ENCODE measurements at regions not wholly inside any gene's neighbourhood (a gene's known extent, or its start where the extent isn't known, plus 50 kb on each side); places are given as distances from the start of the nearest gene placed in this dataset.

- Mint-ChIP-seq H3K27ac (ENCODE audit: low read depth, unreplicated experiment) (no peak overlapping the region), H3K36me3 (ENCODE audit: insufficient read depth, unreplicated experiment) (no peaks in the 10 kb centered on the region), H3K4me3 (ENCODE audit: unreplicated experiment) (no peak overlapping the region), H3K9me3 (ENCODE audit: unreplicated experiment) (peaks cover 16% of the 10 kb centered on the region), H3K4me1 (ENCODE audit: insufficient read depth, unreplicated experiment) (peaks cover 7% of the 10 kb centered on the region), H3K27me3 (ENCODE audit: insufficient read depth, unreplicated experiment) (no peaks in the 10 kb centered on the region)
- no peak for TF ChIP-seq CTCF (IDR thresholded peaks at IDR 0.05; ENCODE audit: unreplicated experiment)
- intact Hi-C loops (cut with micrococcal nuclease) = no loop called here
- no peak for DNase-seq (ENCODE audit: unreplicated experiment)
- BruUV-seq (replicated peaks) = no TSS peak
- ChIA-PET CTCF (no interaction called here), POLR2A (interaction anchor here (0.5 to 0.9 kb wide), 2 partner anchors 790 to 794 kb away, joined by 3 to 4 read pairs; no protein-coding TSS in a partner anchor)
Measured at GRCh38 chr4:41377196-41377595, 120.5 kb downstream of the UCHL1 start.

DNA sequence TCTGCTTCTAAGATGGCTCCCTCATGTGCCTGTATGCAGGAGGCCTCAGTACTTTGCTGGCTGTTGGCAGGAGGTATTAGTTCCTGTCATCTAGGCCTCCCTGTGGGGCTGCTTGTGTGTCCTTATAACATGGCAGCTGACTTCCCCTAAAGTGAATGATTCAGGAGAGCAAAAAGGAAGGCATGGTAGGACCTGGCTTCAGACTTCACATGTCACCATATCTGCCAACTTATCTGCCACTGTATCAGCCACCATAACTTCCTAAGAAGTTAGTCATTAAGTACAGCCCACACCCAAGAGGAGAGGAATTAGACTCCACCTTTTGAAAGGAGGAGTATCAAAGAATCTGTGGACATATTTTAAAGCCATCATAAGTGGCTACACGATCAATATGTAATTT, 122.5 kb downstream of the UCHL1 start:
- no TSS peak for BruUV-seq (replicated peaks)
- CTCF ChIA-PET = no interaction called here

DNA sequence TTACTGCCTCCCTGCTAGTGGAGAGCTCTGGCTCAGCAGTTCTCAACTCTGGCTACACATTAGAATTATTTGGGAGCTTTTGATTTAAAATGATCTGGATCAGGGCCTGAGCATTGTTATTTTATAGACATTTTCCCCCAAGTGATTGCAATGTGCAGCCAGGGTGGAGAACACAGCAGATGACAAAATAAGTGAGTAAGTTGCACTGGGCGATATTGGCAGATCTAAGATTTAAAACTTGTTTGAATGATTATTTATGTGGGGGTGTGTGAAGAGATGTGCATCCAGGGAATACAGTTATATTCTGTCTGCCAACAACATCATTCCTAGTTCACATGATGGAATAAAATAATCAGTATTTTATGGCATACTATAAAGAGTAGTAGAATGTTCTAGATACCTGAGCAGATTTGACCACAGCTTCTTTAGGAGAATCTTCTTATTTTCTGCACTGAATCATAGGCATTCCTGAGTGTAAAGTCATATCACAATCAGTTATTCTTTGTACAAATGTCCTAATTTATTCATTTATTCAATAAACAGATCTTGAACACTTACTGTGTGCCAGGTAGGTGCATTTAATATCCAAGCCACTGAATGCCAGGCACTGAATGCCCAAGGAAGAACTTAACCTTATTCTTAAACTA, 123.9 kb downstream of the UCHL1 start:
- BruUV-seq (replicated peaks) = no TSS peak
- ChIA-PET CTCF (no interaction called here), POLR2A (no interaction called here)
- Mint-ChIP-seq H3K9me3 (ENCODE audit: unreplicated experiment) (peaks cover 16% of the 10 kb centered on the region), H3K36me3 (ENCODE audit: insufficient read depth, unreplicated experiment) (no peaks in the 10 kb centered on the region), H3K27ac (ENCODE audit: low read depth, unreplicated experiment) (no peak overlapping the region), H3K4me3 (ENCODE audit: unreplicated experiment) (no peak overlapping the region), H3K4me1 (ENCODE audit: insufficient read depth, unreplicated experiment) (peaks cover 7% of the 10 kb centered on the region), H3K27me3 (ENCODE audit: insufficient read depth, unreplicated experiment) (no peaks in the 10 kb centered on the region)
- no peak for DNase-seq (ENCODE audit: unreplicated experiment)
- TF ChIP-seq CTCF (IDR thresholded peaks at IDR 0.05; ENCODE audit: unreplicated experiment) = no peak
- intact Hi-C loops (cut with micrococcal nuclease) = no loop called here

More for the DNA sequence above, 122.5 kb downstream of the UCHL1 start:
- Mint-ChIP-seq H3K4me3 (ENCODE audit: unreplicated experiment) (no peak overlapping the region), H3K9me3 (ENCODE audit: unreplicated experiment) (peaks cover 16% of the 10 kb centered on the region), H3K27me3 (ENCODE audit: insufficient read depth, unreplicated experiment) (no peaks in the 10 kb centered on the region), H3K27ac (ENCODE audit: low read depth, unreplicated experiment) (no peak overlapping the region), H3K4me1 (ENCODE audit: insufficient read depth, unreplicated experiment) (peaks cover 7% of the 10 kb centered on the region), H3K36me3 (ENCODE audit: insufficient read depth, unreplicated experiment) (no peaks in the 10 kb centered on the region)
- POLR2A ChIA-PET = no interaction called here
- no peak for DNase-seq (ENCODE audit: unreplicated experiment)
- intact Hi-C loops (cut with micrococcal nuclease) = no loop called here
- no peak for TF ChIP-seq CTCF (IDR thresholded peaks at IDR 0.05; ENCODE audit: unreplicated experiment)

DNA sequence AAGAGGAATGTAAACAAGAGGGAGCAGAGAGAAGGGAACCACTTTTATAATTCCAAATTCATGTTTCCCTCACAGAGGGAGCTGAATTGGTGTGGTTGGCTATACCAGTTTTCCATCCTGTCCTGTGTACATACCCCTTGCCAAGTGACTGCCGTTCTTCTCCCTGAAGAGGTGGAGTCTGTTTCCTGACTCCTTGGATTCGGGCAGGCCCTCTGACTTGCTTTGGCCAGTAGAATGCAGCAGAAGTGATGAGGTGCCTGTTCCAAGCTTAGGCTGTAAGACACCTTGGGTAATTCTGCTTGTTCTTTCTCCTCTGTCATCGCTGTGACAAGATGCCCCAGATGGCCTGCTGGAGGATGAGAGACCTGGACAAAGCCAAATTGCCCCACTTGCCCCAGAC, 124.7 kb downstream of the UCHL1 start:
- Mint-ChIP-seq H3K36me3 (ENCODE audit: insufficient read depth, unreplicated experiment) (no peaks in the 10 kb centered on the region), H3K27ac (ENCODE audit: low read depth, unreplicated experiment) (no peak overlapping the region), H3K9me3 (ENCODE audit: unreplicated experiment) (peaks cover 16% of the 10 kb centered on the region), H3K4me1 (ENCODE audit: insufficient read depth, unreplicated experiment) (peaks cover 7% of the 10 kb centered on the region), H3K27me3 (ENCODE audit: insufficient read depth, unreplicated experiment) (no peaks in the 10 kb centered on the region), H3K4me3 (ENCODE audit: unreplicated experiment) (no peak overlapping the region)
- POLR2A ChIA-PET = no interaction called here
- BruUV-seq (replicated peaks) = no TSS peak
- no peak for TF ChIP-seq CTCF (IDR thresholded peaks at IDR 0.05; ENCODE audit: unreplicated experiment)
- no peak for DNase-seq (ENCODE audit: unreplicated experiment)
- intact Hi-C loops (cut with micrococcal nuclease) = no loop called here
- CTCF ChIA-PET = no interaction called here

Measured in MCF 10A (cell line).